HEK293 (cell line): ENCODE measurements at regions not wholly inside any gene's neighbourhood (a gene's known extent, or its start where the extent isn't known, plus 50 kb on each side); places are given as distances from the start of the nearest gene placed in this dataset.

ENCODE experiments used
- CTCF ChIA-PET: fragments of 350-600 bp; formaldehyde crosslinking; extraction: SDS; loops from one replicate; lab custom pipeline; 2021; ENCODE audit warnings: antibody characterized with exemption; lab: Yijun Ruan, JAX
- POLR2A ChIA-PET: fragments of 300-600 bp; formaldehyde crosslinking; extraction: SDS; loops from one replicate; lab custom pipeline; 2020; ENCODE audit warnings: antibody characterized with exemption, inconsistent platforms; lab: Yijun Ruan, JAX
- H3K27ac ChIP-seq: fragments of 200-500 bp; sonication (Bioruptor generic); 2 replicates; pipeline ENCODE4 v1.5.1; 2014; ENCODE audit warnings: low read depth, low read length, control low read depth, inconsistent platforms; ENCODE audit errors: extremely low read depth
- H3K36me3 ChIP-seq, 2 experiments: fragments of 200-500 bp in 1 of 2; sonication (Bioruptor generic) in 1 of 2; 1 replicate in 1 of 2; 2 replicates in 1 of 2; pipeline ENCODE4 v1.5.1; 2014 to 2017; ENCODE audit warnings: inconsistent platforms in 2 of 2, low read length in 2 of 2; ENCODE audit not compliant: control insufficient read depth in 2 of 2, insufficient read depth in 1 of 2
- H3K4me1 ChIP-seq: fragments of 200-500 bp; sonication (Bioruptor generic); 2 replicates; pipeline ENCODE4 v1.5.1; 2014; ENCODE audit warnings: mild to moderate bottlenecking, low read length, inconsistent platforms; ENCODE audit not compliant: control insufficient read depth, insufficient read depth
- H3K4me3 ChIP-seq: 2 replicates; pipeline ENCODE4 v1.5.1; 2011; ENCODE audit warnings: low read depth, mild to moderate bottlenecking, control low read depth, low read length, moderate library complexity
- H3K9me3 ChIP-seq: fragments of 200-500 bp; sonication (Bioruptor generic); 2 replicates; pipeline ENCODE4 v1.5.1; 2014; ENCODE audit warnings: low read depth, low read length, inconsistent platforms; ENCODE audit not compliant: control insufficient read depth, insufficient read depth
- ELK4 ChIP-seq: IDR thresholded peaks from 2 replicates; pipeline ENCODE4 v1.6.1; 2011; ENCODE audit warnings: mild to moderate bottlenecking, low read depth, low read length, borderline replicate concordance
- HOXD13 ChIP-seq: sonication (generic); formaldehyde crosslinking; IDR thresholded peaks from 2 replicates; pipeline ENCODE4 v1.8.0; 2022; ENCODE audit warnings: missing genetic modification reagents, borderline replicate concordance
- KLF8 ChIP-seq: fragments of 450-650 bp; formaldehyde crosslinking; IDR thresholded peaks from 2 replicates; pipeline ENCODE4 v1.5.1; 2016; ENCODE audit warnings: missing biosample characterization, missing genetic modification characterization
- SALL2 ChIP-seq: fragments of 450-650 bp; formaldehyde crosslinking; IDR thresholded peaks from 2 replicates; pipeline ENCODE4 v1.5.0; 2017; ENCODE audit warnings: missing biosample characterization, mild to moderate bottlenecking, missing genetic modification characterization, borderline replicate concordance
- SCRT2 ChIP-seq: fragments of 450-650 bp; formaldehyde crosslinking; IDR thresholded peaks from 2 replicates; pipeline ENCODE4 v1.5.1; 2016; ENCODE audit warnings: missing biosample characterization, missing genetic modification characterization
- TCF7L2 ChIP-seq: IDR thresholded peaks from 2 replicates; pipeline ENCODE4 v1.6.1; 2011; ENCODE audit warnings: low read depth, mild to moderate bottlenecking, inconsistent platforms, low read length, moderate library complexity, borderline replicate concordance
- ZBTB1 ChIP-seq: fragments of 450-650 bp; formaldehyde crosslinking; IDR thresholded peaks from 2 replicates; pipeline ENCODE4 v1.5.1; 2016; ENCODE audit warnings: missing biosample characterization, missing genetic modification characterization
- ZBTB21 ChIP-seq: fragments of 450-650 bp; formaldehyde crosslinking; IDR thresholded peaks from 2 replicates; pipeline ENCODE4 v1.5.1; 2017; ENCODE audit warnings: missing biosample characterization, missing genetic modification characterization
- ZIC2 ChIP-seq: fragments of 450-650 bp; formaldehyde crosslinking; IDR thresholded peaks from 2 replicates; pipeline ENCODE4 v1.5.1; 2016; ENCODE audit warnings: missing biosample characterization, missing genetic modification characterization
- ZNF157 ChIP-seq: fragments of 450-650 bp; formaldehyde crosslinking; IDR thresholded peaks from 2 replicates; pipeline ENCODE4 v1.5.1; 2016; ENCODE audit warnings: missing biosample characterization, missing genetic modification characterization
- ZNF223 ChIP-seq: fragments of 450-650 bp; formaldehyde crosslinking; IDR thresholded peaks from 2 replicates; pipeline ENCODE4 v1.5.1; 2016; ENCODE audit warnings: missing biosample characterization, missing genetic modification characterization
- ZNF311 ChIP-seq: fragments of 450-650 bp; formaldehyde crosslinking; IDR thresholded peaks from 2 replicates; pipeline ENCODE4 v1.5.1; 2017; ENCODE audit warnings: missing biosample characterization, missing genetic modification characterization, borderline replicate concordance
- ZNF335 ChIP-seq: fragments of 450-650 bp; formaldehyde crosslinking; conservative IDR thresholded peaks from 2 replicates; pipeline ENCODE4 v1.5.1; 2016; ENCODE audit warnings: missing biosample characterization, missing genetic modification characterization
- ZNF341 ChIP-seq: fragments of 450-650 bp; formaldehyde crosslinking; IDR thresholded peaks from 2 replicates; pipeline ENCODE4; 2016; ENCODE audit warnings: low read depth, missing biosample characterization, missing genetic modification characterization
- ZNF404 ChIP-seq: fragments of 450-650 bp; formaldehyde crosslinking; IDR thresholded peaks from 2 replicates; pipeline ENCODE4 v1.5.1; 2017; ENCODE audit warnings: missing biosample characterization, missing genetic modification characterization
- ZNF426 ChIP-seq: fragments of 450-650 bp; formaldehyde crosslinking; IDR thresholded peaks from 2 replicates; pipeline ENCODE4 v1.5.1; 2017; ENCODE audit warnings: missing biosample characterization, missing genetic modification characterization, mild to moderate bottlenecking, inconsistent platforms, moderate library complexity
- ZNF433 ChIP-seq: fragments of 450-650 bp; formaldehyde crosslinking; IDR thresholded peaks from 2 replicates; pipeline ENCODE4 v1.5.1; 2016; ENCODE audit warnings: missing biosample characterization, missing genetic modification characterization, low read depth
- ZNF510 ChIP-seq: fragments of 450-650 bp; formaldehyde crosslinking; IDR thresholded peaks from 2 replicates; pipeline ENCODE4 v1.5.1; 2018; ENCODE audit warnings: mild to moderate bottlenecking, missing genetic modification characterization, missing biosample characterization; ENCODE audit not compliant: insufficient replicate concordance
- ZNF596 ChIP-seq: fragments of 450-650 bp; IDR thresholded peaks from 2 replicates; pipeline ENCODE4 v1.5.0; 2018; ENCODE audit warnings: missing biosample characterization, mild to moderate bottlenecking, missing genetic modification characterization, moderate library complexity
- ZNF624 ChIP-seq: fragments of 450-650 bp; formaldehyde crosslinking; IDR thresholded peaks from 2 replicates; pipeline ENCODE4 v1.5.1; 2017; ENCODE audit warnings: missing biosample characterization, missing genetic modification characterization
- ZNF626 ChIP-seq: fragments of 450-650 bp; sonication (Bioruptor Pico); formaldehyde crosslinking; IDR thresholded peaks from 2 replicates; pipeline ENCODE4 v1.5.1; 2018; ENCODE audit warnings: missing biosample characterization, missing genetic modification characterization, inconsistent platforms

GRCh38 chr17:73696251-73696650 is 52.0 kb upstream of the SDK2 start:
- ChIA-PET CTCF (no interaction called here), POLR2A (no interaction called here)
- Histone ChIP-seq H3K4me1 (no peaks in the 10 kb centered on the region), H3K9me3 (no peaks in the 10 kb centered on the region), H3K27ac (no peak overlapping the region), H3K4me3 (no peak overlapping the region), H3K36me3 (no peaks in the 10 kb centered on the region)
- TF ChIP-seq ZNF626 (no peak), ZNF510 (tag by site-specific recombination) (no peak), ELK4 (no peak), ZNF624 (tag by site-specific recombination) (no peak), ZNF404 (tag by site-specific recombination) (no peak), SALL2 (tag by site-specific recombination) (no peak), TCF7L2 (no peak), ZNF157 (tag by site-specific recombination) (no peak), ZNF426 (no peak), ZNF596 (no peak), ZBTB1 (no peak), KLF8 (tag by site-specific recombination) (no peak), SCRT2 (tag by site-specific recombination) (no peak), ZNF223 (tag by site-specific recombination) (no peak), ZNF433 (tag by site-specific recombination) (no peak), HOXD13 (CRISPR knock-in tag) (no peak), ZBTB21 (tag by site-specific recombination) (no peak)

GRCh38 chr17:73697872-73698271 is 53.6 kb upstream of the SDK2 start:
- CTCF ChIA-PET, result interaction anchor here (0.7 kb wide), 1 partner anchor 268 kb away, joined by 3 read pairs; no protein-coding TSS in a partner anchor
- Histone ChIP-seq H3K27ac (no peak overlapping the region), H3K9me3 (no peaks in the 10 kb centered on the region), H3K4me3 (no peak overlapping the region), H3K4me1 (no peaks in the 10 kb centered on the region), H3K36me3 (no peaks in the 10 kb centered on the region)
- 0 out of 2 replicates have a peak, but pooled peaks have one; percentile 17 for TF ChIP-seq ZNF335 (tag by site-specific recombination)
- peak; percentile 59 for TF ChIP-seq ZIC2 (tag by site-specific recombination)
- no peak for TF ChIP-seq ZNF311 (tag by site-specific recombination)
- POLR2A ChIA-PET, result no interaction called here

GRCh38 chr17:73698966-73699365 is 54.7 kb upstream of the SDK2 start:
- H3K4me3 ChIP-seq, result no peak overlapping the region
- ChIA-PET POLR2A (no interaction called here), CTCF (interaction anchor here (1.0 kb wide), 1 partner anchor 11 kb away, joined by 3 read pairs; no protein-coding TSS in a partner anchor)
- H3K27ac ChIP-seq, result no peak overlapping the region
- TF ChIP-seq ZNF341 (tag by site-specific recombination), result no peak
- no peaks in the 10 kb centered on the region for H3K36me3 ChIP-seq
- no peaks in the 10 kb centered on the region for H3K9me3 ChIP-seq
- H3K4me1 ChIP-seq, result no peaks in the 10 kb centered on the region
